ENCODE measurements at regions not wholly inside any gene's neighbourhood (a gene's known extent, or its start where the extent isn't known, plus 50 kb on each side); places are given as distances from the start of the nearest gene placed in this dataset.

- no peak for DNase-seq
- Histone ChIP-seq H3K9me3 (no peaks in the 10 kb centered on the region), H3K36me3 (no peaks in the 10 kb centered on the region), H3K27ac (no peak overlapping the region), H3K4me1 (no peaks in the 10 kb centered on the region), H3K27me3 (no peaks in the 10 kb centered on the region), H3K4me3 (replicated peaks in 1 of 3) (no peak overlapping the region)
- no peak for TF ChIP-seq POLR2A (IDR thresholded peaks at IDR 0.05)
- TF ChIP-seq CTCF (IDR thresholded peaks at IDR 0.05), result no peak
- WGBS, 2 donors, result 48 to 50% methylated on average over 2 of the region's 2 CpGs
- intact Hi-C loops (cut with DNase I), result no loop called here
These were observed 191.2 kb upstream of the CBLB start for GRCh38 chr3:106059953-106060517.

- no peak for TF ChIP-seq POLR2A (IDR thresholded peaks at IDR 0.05)
- TF ChIP-seq CTCF (IDR thresholded peaks at IDR 0.05), result no peak
- H3K9me3 ChIP-seq, result no peaks in the 10 kb centered on the region
- H3K27ac ChIP-seq, result no peak overlapping the region
- H3K36me3 ChIP-seq, result no peaks in the 10 kb centered on the region
- no peaks in the 10 kb centered on the region for H3K27me3 ChIP-seq
- intact Hi-C loops (cut with DNase I), result no loop called here
- no peak for DNase-seq
- 96 to 97% methylated on average over 3 of the region's 3 CpGs for WGBS, 2 donors
- peaks cover 0 to 6% of the 10 kb centered on the region in 2 donors for H3K4me1 ChIP-seq
- H3K4me3 ChIP-seq (replicated peaks in 1 of 3), result no peak overlapping the region
These were observed 195.1 kb upstream of the CBLB start for GRCh38 chr3:106063909-106064308.

GRCh38 chr3:106065831-106066230, 197.0 kb upstream of the CBLB start:
- H3K27ac ChIP-seq, result no peak overlapping the region
- intact Hi-C loops (cut with DNase I), result no loop called here
- peaks cover 0 to 6% of the 10 kb centered on the region in 2 donors for H3K4me1 ChIP-seq
- no peaks in the 10 kb centered on the region for H3K9me3 ChIP-seq
- H3K4me3 ChIP-seq (replicated peaks in 1 of 3), result no peak overlapping the region
- TF ChIP-seq CTCF (IDR thresholded peaks at IDR 0.05) (no peak), POLR2A (IDR thresholded peaks at IDR 0.05) (no peak)
- DNase-seq, result no peak
- H3K27me3 ChIP-seq, result no peaks in the 10 kb centered on the region
- H3K36me3 ChIP-seq, result no peaks in the 10 kb centered on the region

- peaks cover 0 to 6% of the 10 kb centered on the region in 2 donors for H3K4me1 ChIP-seq
- no peaks in the 10 kb centered on the region for H3K27me3 ChIP-seq
- no peak overlapping the region for H3K4me3 ChIP-seq (replicated peaks in 1 of 3)
- 91 to 93% methylated on average over 3 of the region's 3 CpGs for WGBS, 2 donors
- no peaks in the 10 kb centered on the region for H3K9me3 ChIP-seq
- H3K36me3 ChIP-seq, result no peaks in the 10 kb centered on the region
- no peak for DNase-seq
- intact Hi-C loops (cut with DNase I), result no loop called here
- TF ChIP-seq CTCF (IDR thresholded peaks at IDR 0.05), result no peak
- no peak for TF ChIP-seq POLR2A (IDR thresholded peaks at IDR 0.05)
- no peak overlapping the region for H3K27ac ChIP-seq
These were observed 198.9 kb upstream of the CBLB start for GRCh38 chr3:106067711-106068110.

- Histone ChIP-seq H3K27ac (peak overlapping the region in 1 of 3 donors; percentile 31), H3K36me3 (no peaks in the 10 kb centered on the region), H3K9me3 (no peaks in the 10 kb centered on the region), H3K4me3 (replicated peaks in 1 of 3) (no peak overlapping the region), H3K4me1 (peaks cover 0 to 6% of the 10 kb centered on the region in 2 donors), H3K27me3 (no peaks in the 10 kb centered on the region)
- WGBS, 2 donors, result 78 to 84% methylated on average over 1 of the region's 1 CpG
- TF ChIP-seq CTCF (IDR thresholded peaks at IDR 0.05) (no peak), POLR2A (IDR thresholded peaks at IDR 0.05) (no peak)
- intact Hi-C loops (cut with DNase I), result no loop called here
- peak; percentile 25 to 48 for DNase-seq
These were observed 199.6 kb upstream of the CBLB start for GRCh38 chr3:106068381-106068780.
